ENCODE measurements at regions not wholly inside any gene's neighbourhood (a gene's known extent, or its start where the extent isn't known, plus 50 kb on each side); places are given as distances from the start of the nearest gene placed in this dataset.
A peak's percentile ranks its signal among the peaks of the same experiment; 100 is the strongest.
"Not testable (repeated sequence)": the region's sequence is repeated elsewhere in the genome, so short reads cannot be mapped to it uniquely, and the experiment has no call there.

GRCh38 chr5:158194561-158194976 is 335.6 kb upstream of the CLINT1 start:
- TF ChIP-seq TAF1 (IDR thresholded peaks at IDR 0.05; ENCODE audit: borderline replicate concordance, low read depth, low read length) (no peak), POLR2AphosphoS5 (IDR thresholded peaks at IDR 0.05; ENCODE audit: low read depth, low read length) (no peak), POLR2A (IDR thresholded peaks at IDR 0.05; ENCODE audit: low read depth, low read length) (no peak)
- no peak for DNase-seq (ENCODE audit: insufficient read length)
- no peak for FAIRE-seq

GRCh38 chr5:158193395-158193794 is 334.4 kb upstream of the CLINT1 start:
- FAIRE-seq; DNase-seq (ENCODE audit: insufficient read length): not testable (repeated sequence)

- no peak for TF ChIP-seq POLR2AphosphoS5 (IDR thresholded peaks at IDR 0.05; ENCODE audit: low read depth, low read length)
- TF ChIP-seq POLR2A (IDR thresholded peaks at IDR 0.05; ENCODE audit: low read depth, low read length): no peak
- TF ChIP-seq TAF1 (IDR thresholded peaks at IDR 0.05; ENCODE audit: borderline replicate concordance, low read depth, low read length): no peak
- DNase-seq (ENCODE audit: insufficient read length) (no peak), FAIRE-seq (no peak)
These were observed 321.5 kb upstream of the CLINT1 start for GRCh38 chr5:158180407-158180806.

GRCh38 chr5:158179271-158179670 is 320.3 kb upstream of the CLINT1 start:
- DNase-seq (ENCODE audit: insufficient read length) (no peak), FAIRE-seq (no peak)
- TF ChIP-seq TAF1 (IDR thresholded peaks at IDR 0.05; ENCODE audit: borderline replicate concordance, low read depth, low read length) (no peak), POLR2A (IDR thresholded peaks at IDR 0.05; ENCODE audit: low read depth, low read length) (no peak), POLR2AphosphoS5 (IDR thresholded peaks at IDR 0.05; ENCODE audit: low read depth, low read length) (no peak)

GRCh38 chr5:158178535-158178934 is 319.6 kb upstream of the CLINT1 start:
- no peak for TF ChIP-seq POLR2AphosphoS5 (IDR thresholded peaks at IDR 0.05; ENCODE audit: low read depth, low read length)
- TF ChIP-seq POLR2A (IDR thresholded peaks at IDR 0.05; ENCODE audit: low read depth, low read length): no peak
- no peak for TF ChIP-seq TAF1 (IDR thresholded peaks at IDR 0.05; ENCODE audit: borderline replicate concordance, low read depth, low read length)
- DNase-seq (ENCODE audit: insufficient read length): no peak
- no peak for FAIRE-seq

- no peak for DNase-seq (ENCODE audit: insufficient read length)
- FAIRE-seq: no peak
- TF ChIP-seq POLR2A (IDR thresholded peaks at IDR 0.05; ENCODE audit: low read depth, low read length) (no peak), POLR2AphosphoS5 (IDR thresholded peaks at IDR 0.05; ENCODE audit: low read depth, low read length) (no peak), TAF1 (IDR thresholded peaks at IDR 0.05; ENCODE audit: borderline replicate concordance, low read depth, low read length) (no peak)
These were observed 318.2 kb upstream of the CLINT1 start for GRCh38 chr5:158177146-158177545.

GRCh38 chr5:158175934-158176481 is 317.1 kb upstream of the CLINT1 start:
- TF ChIP-seq POLR2A (IDR thresholded peaks at IDR 0.05; ENCODE audit: low read depth, low read length): no peak
- TF ChIP-seq TAF1 (IDR thresholded peaks at IDR 0.05; ENCODE audit: borderline replicate concordance, low read depth, low read length): no peak
- TF ChIP-seq POLR2AphosphoS5 (IDR thresholded peaks at IDR 0.05; ENCODE audit: low read depth, low read length): no peak
- no peak for DNase-seq (ENCODE audit: insufficient read length)
- no peak for FAIRE-seq

GRCh38 chr5:158174918-158175851 is 316.2 kb upstream of the CLINT1 start:
- no peak for TF ChIP-seq TAF1 (IDR thresholded peaks at IDR 0.05; ENCODE audit: borderline replicate concordance, low read depth, low read length)
- no peak for TF ChIP-seq POLR2A (IDR thresholded peaks at IDR 0.05; ENCODE audit: low read depth, low read length)
- TF ChIP-seq POLR2AphosphoS5 (IDR thresholded peaks at IDR 0.05; ENCODE audit: low read depth, low read length): no peak

GRCh38 chr5:158174026-158174425 is 315.1 kb upstream of the CLINT1 start:
- FAIRE-seq (no peak), DNase-seq (ENCODE audit: insufficient read length) (no peak)
- TF ChIP-seq TAF1 (IDR thresholded peaks at IDR 0.05; ENCODE audit: borderline replicate concordance, low read depth, low read length) (no peak), POLR2A (IDR thresholded peaks at IDR 0.05; ENCODE audit: low read depth, low read length) (no peak), POLR2AphosphoS5 (IDR thresholded peaks at IDR 0.05; ENCODE audit: low read depth, low read length) (no peak)

More at GRCh38 chr5:158174918-158175851, 316.2 kb upstream of the CLINT1 start:
- peak; percentile 79 for FAIRE-seq
- peak; percentile 40 for DNase-seq (ENCODE audit: insufficient read length)

GRCh38 chr5:158172005-158172404 is 313.1 kb upstream of the CLINT1 start:
- no peak for TF ChIP-seq TAF1 (IDR thresholded peaks at IDR 0.05; ENCODE audit: borderline replicate concordance, low read depth, low read length)
- no peak for TF ChIP-seq POLR2AphosphoS5 (IDR thresholded peaks at IDR 0.05; ENCODE audit: low read depth, low read length)
- no peak for TF ChIP-seq POLR2A (IDR thresholded peaks at IDR 0.05; ENCODE audit: low read depth, low read length)
- DNase-seq (ENCODE audit: insufficient read length) (no peak), FAIRE-seq (no peak)

GRCh38 chr5:158170534-158170933 is 311.6 kb upstream of the CLINT1 start:
- no peak for TF ChIP-seq TAF1 (IDR thresholded peaks at IDR 0.05; ENCODE audit: borderline replicate concordance, low read depth, low read length)
- no peak for TF ChIP-seq POLR2A (IDR thresholded peaks at IDR 0.05; ENCODE audit: low read depth, low read length)
- no peak for TF ChIP-seq POLR2AphosphoS5 (IDR thresholded peaks at IDR 0.05; ENCODE audit: low read depth, low read length)
- no peak for FAIRE-seq
- DNase-seq (ENCODE audit: insufficient read length): no peak

GRCh38 chr5:158170060-158170459 is 311.1 kb upstream of the CLINT1 start:
- no peak for TF ChIP-seq POLR2AphosphoS5 (IDR thresholded peaks at IDR 0.05; ENCODE audit: low read depth, low read length)
- no peak for TF ChIP-seq TAF1 (IDR thresholded peaks at IDR 0.05; ENCODE audit: borderline replicate concordance, low read depth, low read length)
- TF ChIP-seq POLR2A (IDR thresholded peaks at IDR 0.05; ENCODE audit: low read depth, low read length): no peak
- FAIRE-seq (no peak), DNase-seq (ENCODE audit: insufficient read length) (no peak)

All from GM12892 (cell line).